ENCODE measurements at regions not wholly inside any gene's neighbourhood (a gene's known extent, or its start where the extent isn't known, plus 50 kb on each side); places are given as distances from the start of the nearest gene placed in this dataset.

DNA sequence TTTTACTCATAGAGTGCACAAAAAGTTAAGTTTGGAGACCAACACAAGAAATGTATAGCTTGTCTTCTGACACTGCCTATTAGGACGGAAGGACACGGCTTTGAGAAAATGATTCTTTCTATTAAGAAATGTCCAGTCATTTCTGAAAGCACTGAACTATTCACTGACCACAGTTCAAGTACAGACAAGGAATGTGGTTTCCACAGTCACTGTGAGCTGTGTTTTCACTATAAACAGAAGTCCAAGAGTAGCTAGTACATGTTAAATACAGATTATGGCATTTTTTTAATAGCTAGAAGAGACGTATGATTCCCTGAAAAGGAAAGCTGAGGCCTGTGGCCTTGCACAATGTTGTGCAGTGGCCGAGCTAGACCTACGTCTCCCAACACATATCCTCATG is 115.1 kb upstream of the GPM6A start:
- no peaks in the 10 kb centered on the region for H3K27me3 ChIP-seq (ENCODE audit: insufficient read depth, poor library complexity, severe bottlenecking)
- no peak overlapping the region for H3K27ac ChIP-seq (replicated peaks)
- no peak for DNase-seq (ENCODE audit: low read depth in 1 of 2, low spot score in 1 of 2)
- no peak overlapping the region for H3K4me3 ChIP-seq (replicated peaks; ENCODE audit: insufficient read depth, low read length)
- TF ChIP-seq, protein P1, sequence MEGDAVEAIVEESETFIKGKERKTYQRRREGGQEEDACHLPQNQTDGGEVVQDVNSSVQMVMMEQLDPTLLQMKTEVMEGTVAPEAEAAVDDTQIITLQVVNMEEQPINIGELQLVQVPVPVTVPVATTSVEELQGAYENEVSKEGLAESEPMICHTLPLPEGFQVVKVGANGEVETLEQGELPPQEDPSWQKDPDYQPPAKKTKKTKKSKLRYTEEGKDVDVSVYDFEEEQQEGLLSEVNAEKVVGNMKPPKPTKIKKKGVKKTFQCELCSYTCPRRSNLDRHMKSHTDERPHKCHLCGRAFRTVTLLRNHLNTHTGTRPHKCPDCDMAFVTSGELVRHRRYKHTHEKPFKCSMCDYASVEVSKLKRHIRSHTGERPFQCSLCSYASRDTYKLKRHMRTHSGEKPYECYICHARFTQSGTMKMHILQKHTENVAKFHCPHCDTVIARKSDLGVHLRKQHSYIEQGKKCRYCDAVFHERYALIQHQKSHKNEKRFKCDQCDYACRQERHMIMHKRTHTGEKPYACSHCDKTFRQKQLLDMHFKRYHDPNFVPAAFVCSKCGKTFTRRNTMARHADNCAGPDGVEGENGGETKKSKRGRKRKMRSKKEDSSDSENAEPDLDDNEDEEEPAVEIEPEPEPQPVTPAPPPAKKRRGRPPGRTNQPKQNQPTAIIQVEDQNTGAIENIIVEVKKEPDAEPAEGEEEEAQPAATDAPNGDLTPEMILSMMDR (IDR thresholded peaks at IDR 0.05; ENCODE audit: insufficient read depth, low read length), result no peak
- no peak for TF ChIP-seq GABPA (IDR thresholded peaks at IDR 0.05; ENCODE audit: low read depth)
- no peak for TF ChIP-seq SPI1 (IDR thresholded peaks at IDR 0.05; ENCODE audit: borderline replicate concordance, low read depth)
- no peak for TF ChIP-seq REST (IDR thresholded peaks at IDR 0.05; ENCODE audit: insufficient replicate concordance, low read depth)
- TF ChIP-seq POLR2AphosphoS5 (IDR thresholded peaks at IDR 0.05; ENCODE audit: low read depth), result no peak

DNA sequence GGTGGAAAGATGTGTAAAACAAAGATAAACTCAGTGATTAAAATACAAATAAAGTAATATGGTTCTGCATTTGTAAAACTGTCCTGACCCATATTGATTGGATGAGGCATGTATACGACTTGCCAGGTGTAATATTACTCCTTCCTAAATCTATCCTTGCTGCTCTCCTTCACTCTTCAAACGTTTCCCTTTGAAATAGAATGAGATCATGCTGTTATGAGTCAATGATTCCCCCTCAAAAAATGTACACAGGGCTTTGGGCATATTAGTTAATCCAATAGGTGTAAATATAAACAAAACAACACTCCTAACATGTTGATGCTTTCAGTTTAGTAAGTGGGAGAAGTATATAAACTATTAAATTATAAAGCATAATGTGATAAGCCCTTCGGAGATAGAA is 117.4 kb upstream of the GPM6A start:
- TF ChIP-seq REST (IDR thresholded peaks at IDR 0.05; ENCODE audit: insufficient replicate concordance, low read depth), result no peak
- TF ChIP-seq SPI1 (IDR thresholded peaks at IDR 0.05; ENCODE audit: borderline replicate concordance, low read depth), result no peak
- Histone ChIP-seq H3K27me3 (ENCODE audit: insufficient read depth, poor library complexity, severe bottlenecking) (no peaks in the 10 kb centered on the region), H3K4me3 (replicated peaks; ENCODE audit: insufficient read depth, low read length) (no peak overlapping the region)

GRCh38 chr4:175929932-175930331 is 117.9 kb upstream of the GPM6A start:
- no peak for DNase-seq (ENCODE audit: low read depth in 1 of 2, low spot score in 1 of 2)
- Histone ChIP-seq H3K4me3 (replicated peaks; ENCODE audit: insufficient read depth, low read length) (no peak overlapping the region), H3K27ac (replicated peaks) (no peak overlapping the region), H3K27me3 (ENCODE audit: insufficient read depth, poor library complexity, severe bottlenecking) (no peaks in the 10 kb centered on the region)
- TF ChIP-seq GABPA (IDR thresholded peaks at IDR 0.05; ENCODE audit: low read depth) (no peak), POLR2AphosphoS5 (IDR thresholded peaks at IDR 0.05; ENCODE audit: low read depth) (no peak), SPI1 (IDR thresholded peaks at IDR 0.05; ENCODE audit: borderline replicate concordance, low read depth) (no peak), REST (IDR thresholded peaks at IDR 0.05; ENCODE audit: insufficient replicate concordance, low read depth) (no peak)
- TF ChIP-seq, protein P1 (IDR thresholded peaks at IDR 0.05; ENCODE audit: insufficient read depth, low read length), result no peak

More for the DNA sequence above, 117.4 kb upstream of the GPM6A start:
- no peak overlapping the region for H3K27ac ChIP-seq (replicated peaks)
- no peak for DNase-seq (ENCODE audit: low read depth in 1 of 2, low spot score in 1 of 2)

- Histone ChIP-seq H3K4me3 (replicated peaks; ENCODE audit: insufficient read depth, low read length) (no peak overlapping the region), H3K27ac (replicated peaks) (no peak overlapping the region), H3K27me3 (ENCODE audit: insufficient read depth, poor library complexity, severe bottlenecking) (no peaks in the 10 kb centered on the region)
- no peak for DNase-seq (ENCODE audit: low read depth in 1 of 2, low spot score in 1 of 2)
- TF ChIP-seq REST (IDR thresholded peaks at IDR 0.05; ENCODE audit: insufficient replicate concordance, low read depth), result no peak
- TF ChIP-seq, protein P1 (IDR thresholded peaks at IDR 0.05; ENCODE audit: insufficient read depth, low read length), result no peak
- no peak for TF ChIP-seq SPI1 (IDR thresholded peaks at IDR 0.05; ENCODE audit: borderline replicate concordance, low read depth)
- TF ChIP-seq POLR2AphosphoS5 (IDR thresholded peaks at IDR 0.05; ENCODE audit: low read depth), result no peak
- TF ChIP-seq GABPA (IDR thresholded peaks at IDR 0.05; ENCODE audit: low read depth), result no peak
Observed at GRCh38 chr4:175930471-175930870, 118.4 kb upstream of the GPM6A start.

Data from HL-60 (cell line).